HUES48 (cell line): ENCODE measurements at regions not wholly inside any gene's neighbourhood (a gene's known extent, or its start where the extent isn't known, plus 50 kb on each side); places are given as distances from the start of the nearest gene placed in this dataset.

Source experiments
- H3K27ac ChIP-seq: one replicate; pipeline ENCODE4 v1.7.0; 2013; ENCODE audit warnings: low read depth, low read length, inconsistent platforms
- H3K27me3 ChIP-seq: 2 replicates; pipeline ENCODE4 v1.6.1; 2013; ENCODE audit warnings: mild to moderate bottlenecking, low read length; ENCODE audit not compliant: control insufficient read depth, insufficient read depth
- H3K36me3 ChIP-seq: 2 replicates; pipeline ENCODE4 v1.6.1; 2013; ENCODE audit warnings: low read length; ENCODE audit not compliant: control insufficient read depth, insufficient read depth
- H3K4me1 ChIP-seq: 2 replicates; pipeline ENCODE4 v1.6.1; 2013; ENCODE audit warnings: mild to moderate bottlenecking, low read length; ENCODE audit not compliant: control insufficient read depth, insufficient read depth
- H3K4me3 ChIP-seq: 2 replicates; pipeline ENCODE4 v1.5.1; 2013; ENCODE audit warnings: mild to moderate bottlenecking, low read depth, low read length
- H3K9ac ChIP-seq: 2 replicates; pipeline ENCODE4 v1.6.1; 2013; ENCODE audit warnings: mild to moderate bottlenecking, low read depth, low read length, moderate library complexity
- H3K9me3 ChIP-seq: 2 replicates; pipeline ENCODE4 v1.6.1; 2013; ENCODE audit warnings: low read length; ENCODE audit not compliant: control insufficient read depth, insufficient read depth

GRCh38 chr5:107121793-107122519 is 548.8 kb downstream of the EFNA5 start:
- Histone ChIP-seq H3K27me3 (no peaks in the 10 kb centered on the region), H3K4me3 (no peak overlapping the region)

GRCh38 chr5:107119656-107120055 is 551.1 kb downstream of the EFNA5 start:
- no peaks in the 10 kb centered on the region for H3K27me3 ChIP-seq
- H3K4me3 ChIP-seq: no peak overlapping the region
- H3K9me3 ChIP-seq: no peaks in the 10 kb centered on the region
- H3K27ac ChIP-seq: peak overlapping the region; percentile 46
- no peaks in the 10 kb centered on the region for H3K36me3 ChIP-seq
- peaks cover 39% of the 10 kb centered on the region for H3K4me1 ChIP-seq
- no peak overlapping the region for H3K9ac ChIP-seq

More at GRCh38 chr5:107121793-107122519, 548.8 kb downstream of the EFNA5 start:
- Histone ChIP-seq H3K36me3 (no peaks in the 10 kb centered on the region), H3K9ac (no peak overlapping the region), H3K9me3 (no peaks in the 10 kb centered on the region), H3K27ac (no peak overlapping the region), H3K4me1 (peaks cover 34% of the 10 kb centered on the region)

- Histone ChIP-seq H3K36me3 (no peaks in the 10 kb centered on the region), H3K9me3 (no peaks in the 10 kb centered on the region), H3K4me1 (peaks cover 39% of the 10 kb centered on the region), H3K27ac (peak overlapping the region; percentile 85), H3K9ac (no peak overlapping the region), H3K27me3 (no peaks in the 10 kb centered on the region), H3K4me3 (peak overlapping the region; percentile 46)
Observed at GRCh38 chr5:107118184-107119019, 552.3 kb downstream of the EFNA5 start.

GRCh38 chr5:107112216-107112615 is 558.5 kb downstream of the EFNA5 start:
- Histone ChIP-seq H3K4me3 (no peak overlapping the region), H3K27me3 (no peaks in the 10 kb centered on the region), H3K27ac (no peak overlapping the region), H3K36me3 (no peaks in the 10 kb centered on the region), H3K9ac (no peak overlapping the region), H3K4me1 (peaks cover 7% of the 10 kb centered on the region), H3K9me3 (no peaks in the 10 kb centered on the region)

DNA sequence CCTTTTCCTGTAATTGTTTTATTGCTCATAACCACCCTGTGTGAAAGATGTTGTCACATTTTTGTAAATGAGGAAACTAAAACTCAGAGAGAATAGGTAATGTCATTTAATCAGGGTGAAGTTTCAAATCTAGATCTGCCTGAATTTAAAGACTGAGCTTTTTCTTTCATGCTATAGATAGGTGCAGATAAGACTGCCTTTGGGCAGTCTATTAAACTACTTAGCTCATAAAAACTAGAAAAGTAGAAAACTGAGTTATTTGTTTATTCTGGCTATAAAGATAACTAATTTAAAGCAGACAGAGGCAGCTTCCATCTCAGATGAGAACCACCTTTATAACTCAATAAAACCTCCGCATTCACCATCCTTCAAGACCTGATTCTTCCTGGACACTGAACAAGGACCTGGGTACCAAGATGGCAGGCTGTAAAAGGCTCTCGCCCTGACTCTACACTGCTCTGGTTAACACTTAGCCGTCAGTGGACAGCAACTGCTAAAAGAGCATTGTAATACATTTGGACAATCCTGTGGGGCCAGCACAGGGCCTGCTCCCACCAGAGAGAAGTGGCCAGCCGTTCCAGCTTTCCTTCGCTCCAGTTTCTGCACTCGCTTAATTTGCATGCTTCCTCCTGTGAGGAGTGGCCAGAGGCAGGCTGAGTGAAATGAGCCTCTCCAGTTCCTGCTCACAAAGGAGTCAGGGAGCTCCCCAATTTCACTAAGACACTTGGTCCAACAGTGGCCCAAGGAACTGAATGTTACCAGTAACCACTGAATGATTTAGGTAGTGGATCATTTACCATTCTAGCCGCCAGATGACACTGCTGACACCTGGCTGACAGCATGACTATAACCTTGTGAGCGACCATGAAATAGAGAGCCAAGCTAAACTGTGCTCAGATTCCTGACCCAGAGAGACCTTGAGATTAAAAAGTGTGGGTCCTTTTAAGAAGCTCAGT is 566.4 kb downstream of the EFNA5 start:
- Histone ChIP-seq H3K27me3 (no peaks in the 10 kb centered on the region), H3K27ac (no peak overlapping the region), H3K9ac (no peak overlapping the region), H3K4me3 (no peak overlapping the region), H3K9me3 (no peaks in the 10 kb centered on the region), H3K4me1 (no peaks in the 10 kb centered on the region), H3K36me3 (no peaks in the 10 kb centered on the region)

DNA sequence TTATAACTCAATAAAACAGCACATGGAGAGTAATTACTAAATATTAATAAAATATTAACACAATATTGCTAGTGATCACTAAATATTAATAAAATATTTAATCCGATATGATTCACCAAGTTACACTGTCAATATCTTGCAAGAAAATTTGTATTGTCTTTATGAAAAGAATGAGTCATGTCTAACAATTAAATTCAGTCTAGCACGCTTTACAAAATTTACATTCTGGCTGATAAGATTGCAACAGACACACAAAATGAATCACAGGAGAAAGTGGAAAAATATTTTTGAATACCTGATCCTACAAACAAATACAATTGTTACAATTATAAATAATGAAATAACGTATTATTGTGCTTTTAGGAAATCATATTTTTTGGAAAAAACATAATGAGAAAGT is 567.2 kb downstream of the EFNA5 start:
- Histone ChIP-seq H3K27ac (no peak overlapping the region), H3K36me3 (no peaks in the 10 kb centered on the region), H3K27me3 (no peaks in the 10 kb centered on the region), H3K9ac (no peak overlapping the region), H3K9me3 (no peaks in the 10 kb centered on the region), H3K4me1 (peaks cover 6% of the 10 kb centered on the region), H3K4me3 (no peak overlapping the region)

- Histone ChIP-seq H3K27ac (no peak overlapping the region), H3K27me3 (no peaks in the 10 kb centered on the region), H3K4me1 (peaks cover 8% of the 10 kb centered on the region), H3K9ac (no peak overlapping the region), H3K36me3 (no peaks in the 10 kb centered on the region), H3K9me3 (no peaks in the 10 kb centered on the region), H3K4me3 (no peak overlapping the region)
Observed at GRCh38 chr5:107100121-107100520, 570.6 kb downstream of the EFNA5 start.

GRCh38 chr5:107099506-107099905 is 571.2 kb downstream of the EFNA5 start:
- H3K36me3 ChIP-seq: no peaks in the 10 kb centered on the region
- peaks cover 3% of the 10 kb centered on the region; the same call in 1 of the 2 replicates for H3K9me3 ChIP-seq
- no peak overlapping the region for H3K27ac ChIP-seq
- no peak overlapping the region for H3K4me3 ChIP-seq
- H3K9ac ChIP-seq: no peak overlapping the region
- H3K27me3 ChIP-seq: no peaks in the 10 kb centered on the region
- peaks cover 8% of the 10 kb centered on the region for H3K4me1 ChIP-seq

DNA sequence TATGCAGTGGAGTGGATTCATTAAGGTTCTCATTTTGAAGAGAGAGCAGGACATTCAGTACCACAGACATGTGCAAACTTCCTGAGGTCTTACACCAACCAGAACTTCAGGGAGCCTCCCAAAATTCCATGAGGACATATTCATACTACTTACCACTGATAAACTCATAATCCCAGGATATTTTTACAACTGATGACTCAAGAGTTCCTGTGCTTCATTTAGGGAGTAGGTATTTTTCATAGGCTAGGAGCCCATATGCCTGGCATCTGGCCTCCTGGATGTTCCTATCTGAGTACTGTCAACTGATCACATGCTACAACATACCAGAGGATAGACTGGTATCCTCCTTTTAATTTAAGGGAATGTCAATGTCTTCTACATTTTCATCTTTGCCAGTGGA is 578.0 kb downstream of the EFNA5 start:
- no peak overlapping the region for H3K4me3 ChIP-seq
- H3K27ac ChIP-seq: no peak overlapping the region
- H3K36me3 ChIP-seq: no peaks in the 10 kb centered on the region
- H3K9me3 ChIP-seq: peaks cover 18% of the 10 kb centered on the region
- 0 out of 2 replicates have a peak, but pooled peaks cover 6% of the 10 kb centered on the region for H3K4me1 ChIP-seq
- no peak overlapping the region for H3K9ac ChIP-seq
- no peaks in the 10 kb centered on the region for H3K27me3 ChIP-seq

- Histone ChIP-seq H3K27me3 (no peaks in the 10 kb centered on the region), H3K4me1 (0 out of 2 replicates have a peak, but pooled peaks cover 6% of the 10 kb centered on the region), H3K9me3 (peaks cover 18% of the 10 kb centered on the region), H3K36me3 (no peaks in the 10 kb centered on the region), H3K4me3 (no peak overlapping the region), H3K27ac (no peak overlapping the region), H3K9ac (no peak overlapping the region)
Observed at GRCh38 chr5:107090506-107090905, 580.2 kb downstream of the EFNA5 start.
